ENCODE measurements at regions not wholly inside any gene's neighbourhood (a gene's known extent, or its start where the extent isn't known, plus 50 kb on each side); places are given as distances from the start of the nearest gene placed in this dataset.

GRCh38 chr2:207432453-207432852, 97.3 kb upstream of the CREB1 start:
- TF ChIP-seq CTCF (conservative IDR thresholded peaks at IDR 0.05; ENCODE audit: low read length) (no peak), EZH2phosphoT487 (IDR thresholded peaks at IDR 0.05; ENCODE audit: borderline replicate concordance) (no peak)

Measured in Loucy (cell line).